CD14-positive monocyte (primary cell): ENCODE measurements at regions not wholly inside any gene's neighbourhood (a gene's known extent, or its start where the extent isn't known, plus 50 kb on each side); places are given as distances from the start of the nearest gene placed in this dataset.

Experiments
- DNase-seq, 3 donors: peaks; one replicate each; pipeline ENCODE4 v3.0.0-alpha.2; 2011 to 2022
- H2AFZ ChIP-seq: 2 replicates; pipeline ENCODE4 v1.6.0; 2012; ENCODE audit warnings: mild to moderate bottlenecking, low read depth, low read length, inconsistent platforms; ENCODE audit not compliant: insufficient read depth, poor library complexity, severe bottlenecking
- H3K27ac ChIP-seq, 2 donors: 1 replicate in 1 of 2; 2 replicates in 1 of 2; pipeline ENCODE4 v1.5.1; 2012 to 2013; ENCODE audit warnings: low read length in 2 of 2, control low read depth in 1 of 2, inconsistent platforms in 1 of 2, low read depth in 1 of 2, mild to moderate bottlenecking in 1 of 2
- H3K27me3 ChIP-seq, 2 donors: one replicate each; pipeline versions ENCODE4 v1.6.0 to v1.6.1; 2011 to 2013; ENCODE audit warnings: low read length in 2 of 2; ENCODE audit not compliant: control insufficient read depth in 2 of 2, insufficient read depth in 2 of 2
- H3K36me3 ChIP-seq, 2 donors: replicated peaks in 1 of 2; 1 replicate in 1 of 2; 2 replicates in 1 of 2; pipeline versions ENCODE4 v1.5.1 to v1.6.1; 2012 to 2013; ENCODE audit warnings: low read length in 2 of 2, control low read depth in 1 of 2, inconsistent platforms in 1 of 2, mild to moderate bottlenecking in 1 of 2; ENCODE audit not compliant: insufficient read depth in 2 of 2, control insufficient read depth in 1 of 2
- H3K4me1 ChIP-seq, 2 donors: 1 replicate in 1 of 2; 2 replicates in 1 of 2; pipeline versions ENCODE4 v1.5.1 to v1.6.1; 2012 to 2013; ENCODE audit warnings: low read length in 2 of 2, control low read depth in 1 of 2, inconsistent platforms in 1 of 2, mild to moderate bottlenecking in 1 of 2, moderate library complexity in 1 of 2; ENCODE audit not compliant: insufficient read depth in 2 of 2, control insufficient read depth in 1 of 2
- H3K4me2 ChIP-seq: replicated peaks from 2 replicates; pipeline ENCODE3; 2012; ENCODE audit warnings: low read length, moderate library complexity, mild to moderate bottlenecking; ENCODE audit not compliant: poor library complexity, severe bottlenecking; ENCODE audit errors: extremely low read depth
- H3K4me3 ChIP-seq, 3 experiments: fragments of 200-600 bp in 1 of 3; sonication (generic) in 1 of 3; replicated peaks in 1 of 3; 1 replicate in 2 of 3; 2 replicates in 1 of 3; pipeline ENCODE4 v1.5.1; 2011 to 2013; ENCODE audit warnings: low read length in 3 of 3, mild to moderate bottlenecking in 3 of 3, control low read depth in 2 of 3, low read depth in 2 of 3, inconsistent platforms in 1 of 3, moderate library complexity in 1 of 3
- H3K79me2 ChIP-seq: 2 replicates; pipeline ENCODE4 v1.6.0; 2012; ENCODE audit warnings: mild to moderate bottlenecking, control low read depth, inconsistent platforms, low read length, moderate library complexity; ENCODE audit not compliant: insufficient read depth
- H3K9ac ChIP-seq: 2 replicates; pipeline ENCODE4 v1.6.0; 2017; ENCODE audit warnings: low read length, mild to moderate bottlenecking; ENCODE audit not compliant: insufficient read depth, poor library complexity, severe bottlenecking
- H3K9me3 ChIP-seq, 2 donors: replicated peaks in 1 of 2; 1 replicate in 1 of 2; 2 replicates in 1 of 2; pipeline versions ENCODE4 v1.5.1 to v1.6.1; 2012 to 2013; ENCODE audit warnings: low read length in 2 of 2, control low read depth in 1 of 2; ENCODE audit not compliant: control insufficient read depth in 1 of 2, insufficient read depth in 1 of 2
- H4K20me1 ChIP-seq: 2 replicates; pipeline ENCODE4 v1.6.0; 2012; ENCODE audit warnings: mild to moderate bottlenecking, low read length, control low read depth, moderate library complexity; ENCODE audit not compliant: insufficient read depth
- H3K27ac Mint-ChIP-seq, 7 donors: one replicate each; pipeline ENCODE4 v1.8.0; 2020; ENCODE audit warnings: mild to moderate bottlenecking in 7 of 7, mixed read lengths in 7 of 7, moderate library complexity in 6 of 7, inconsistent platforms in 2 of 7
- H3K27me3 Mint-ChIP-seq, 3 donors: one replicate each; pipeline ENCODE4 v1.8.0; 2021 to 2022; ENCODE audit warnings: low read depth in 3 of 3, mild to moderate bottlenecking in 3 of 3, mixed read lengths in 3 of 3, moderate library complexity in 3 of 3, inconsistent platforms in 1 of 3
- H3K36me3 Mint-ChIP-seq, 2 donors: one replicate each; pipeline ENCODE4 v1.8.0; 2020; ENCODE audit warnings: mixed read lengths in 2 of 2, inconsistent platforms in 1 of 2, mild to moderate bottlenecking in 1 of 2
- H3K4me1 Mint-ChIP-seq: one replicate; pipeline ENCODE4 v1.8.0; 2020; ENCODE audit warnings: mild to moderate bottlenecking, mixed read lengths
- H3K4me3 Mint-ChIP-seq, 2 donors: one replicate each; pipeline ENCODE4 v1.8.0; 2020; ENCODE audit warnings: mild to moderate bottlenecking in 2 of 2, mixed read lengths in 2 of 2, moderate library complexity in 1 of 2
- H3K9me3 Mint-ChIP-seq, 7 donors: one replicate each; pipeline ENCODE4 v1.8.0; 2020 to 2022; ENCODE audit warnings: mixed read lengths in 7 of 7, mild to moderate bottlenecking in 6 of 7, moderate library complexity in 6 of 7, inconsistent platforms in 2 of 7
- CTCF ChIP-seq: fragments of 200-600 bp; IDR thresholded peaks from one replicate; pipeline ENCODE4 v1.8.0; 2022; ENCODE audit warnings: antibody characterized with exemption, mild to moderate bottlenecking
- WGBS: methylation state at CpG from one replicate; pipeline ENCODE4 v1.1.5; 2013; ENCODE audit warnings: missing lambda C conversion rate; ENCODE audit not compliant: insufficient coverage; 5-methylcytosine and 5-hydroxymethylcytosine counted together
- intact Hi-C, 2 donors: fragments of 100-400 bp; cut with micrococcal nuclease; formaldehyde crosslinking; loops; one replicate each; pipeline versions ENCODE4 v1.15.0 to v1.15.1; 2023

GRCh38 chr19:46917002-46917401, 56.2 kb downstream of the ARHGAP35 start:
- 67% methylated on average over 1 of the region's 5 CpGs for WGBS
- Mint-ChIP-seq H3K9me3 (no peaks in the 10 kb centered on the region), H3K4me1 (peaks cover 38% of the 10 kb centered on the region), H3K36me3 (peaks cover 31 to 39% of the 10 kb centered on the region in 2 donors), H3K27me3 (peaks cover 0 to 1% (median 0%) of the 10 kb centered on the region in 3 donors), H3K27ac (no peak overlapping the region), H3K4me3 (no peak overlapping the region)
- Histone ChIP-seq H3K27me3 (no peaks in the 10 kb centered on the region), H4K20me1 (peaks cover 70% of the 10 kb centered on the region), H3K4me2 (no peak overlapping the region), H3K9me3 (no peaks in the 10 kb centered on the region), H2AFZ (no peak overlapping the region), H3K4me1 (peaks cover 13 to 14% of the 10 kb centered on the region in 2 donors), H3K79me2 (peaks cover 60% of the 10 kb centered on the region), H3K36me3 (peaks cover 32 to 37% of the 10 kb centered on the region in 2 donors), H3K4me3 (no peak overlapping the region), H3K27ac (no peak overlapping the region), H3K9ac (no peak overlapping the region)
- intact Hi-C loops: no loop called here
- DNase-seq: no peak
- TF ChIP-seq CTCF: no peak

- TF ChIP-seq CTCF: no peak
- Histone ChIP-seq H3K4me2 (no peak overlapping the region), H3K4me3 (no peak overlapping the region), H3K27me3 (no peaks in the 10 kb centered on the region), H3K4me1 (peaks cover 9 to 13% of the 10 kb centered on the region in 2 donors), H3K79me2 (peaks cover 47% of the 10 kb centered on the region), H3K9ac (no peak overlapping the region), H3K27ac (no peak overlapping the region), H2AFZ (no peak overlapping the region), H4K20me1 (peaks cover 54% of the 10 kb centered on the region), H3K36me3 (peaks cover 38 to 46% of the 10 kb centered on the region in 2 donors), H3K9me3 (no peaks in the 10 kb centered on the region)
- Mint-ChIP-seq H3K4me1 (peaks cover 22% of the 10 kb centered on the region), H3K4me3 (no peak overlapping the region), H3K27me3 (peaks cover 0 to 2% (median 0%) of the 10 kb centered on the region in 3 donors), H3K27ac (no peak overlapping the region), H3K9me3 (no peaks in the 10 kb centered on the region), H3K36me3 (peaks cover 42 to 57% of the 10 kb centered on the region in 2 donors)
- intact Hi-C loops: no loop called here
- DNase-seq: no peak
- 95% methylated on average over 8 of the region's 8 CpGs for WGBS
These were observed 58.5 kb downstream of the ARHGAP35 start for GRCh38 chr19:46919324-46919723.
